ENCODE measurements at regions not wholly inside any gene's neighbourhood (a gene's known extent, or its start where the extent isn't known, plus 50 kb on each side); places are given as distances from the start of the nearest gene placed in this dataset.

DNA sequence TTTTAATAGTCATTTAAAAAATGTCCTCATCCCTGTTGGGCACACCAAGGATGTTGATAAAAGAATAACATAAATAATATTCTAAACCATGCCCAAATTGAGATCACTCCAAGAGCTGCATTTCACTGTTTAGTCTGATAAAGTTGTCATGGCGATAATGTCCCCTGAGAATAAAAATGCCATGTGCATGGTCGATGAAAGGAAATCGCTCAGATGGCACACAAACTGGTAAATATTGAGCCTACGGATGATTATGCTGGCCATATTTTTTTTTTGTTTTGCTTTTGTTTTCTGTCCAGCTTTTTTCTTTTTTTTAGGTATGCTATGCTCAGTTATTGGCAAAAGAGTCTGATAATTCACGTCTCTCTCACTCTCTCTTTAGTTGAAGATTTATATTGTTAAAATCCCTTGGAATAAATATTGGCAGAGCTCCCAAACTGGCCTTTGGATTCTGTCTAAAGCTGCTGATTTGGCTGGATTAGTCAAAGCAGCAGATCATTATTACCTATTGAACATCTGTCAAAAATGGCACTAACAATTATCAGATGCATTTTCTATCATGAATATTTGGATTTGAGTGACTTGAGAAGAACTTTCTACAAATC is 643.8 kb downstream of the SQOR start:
- TF ChIP-seq, protein P1, sequence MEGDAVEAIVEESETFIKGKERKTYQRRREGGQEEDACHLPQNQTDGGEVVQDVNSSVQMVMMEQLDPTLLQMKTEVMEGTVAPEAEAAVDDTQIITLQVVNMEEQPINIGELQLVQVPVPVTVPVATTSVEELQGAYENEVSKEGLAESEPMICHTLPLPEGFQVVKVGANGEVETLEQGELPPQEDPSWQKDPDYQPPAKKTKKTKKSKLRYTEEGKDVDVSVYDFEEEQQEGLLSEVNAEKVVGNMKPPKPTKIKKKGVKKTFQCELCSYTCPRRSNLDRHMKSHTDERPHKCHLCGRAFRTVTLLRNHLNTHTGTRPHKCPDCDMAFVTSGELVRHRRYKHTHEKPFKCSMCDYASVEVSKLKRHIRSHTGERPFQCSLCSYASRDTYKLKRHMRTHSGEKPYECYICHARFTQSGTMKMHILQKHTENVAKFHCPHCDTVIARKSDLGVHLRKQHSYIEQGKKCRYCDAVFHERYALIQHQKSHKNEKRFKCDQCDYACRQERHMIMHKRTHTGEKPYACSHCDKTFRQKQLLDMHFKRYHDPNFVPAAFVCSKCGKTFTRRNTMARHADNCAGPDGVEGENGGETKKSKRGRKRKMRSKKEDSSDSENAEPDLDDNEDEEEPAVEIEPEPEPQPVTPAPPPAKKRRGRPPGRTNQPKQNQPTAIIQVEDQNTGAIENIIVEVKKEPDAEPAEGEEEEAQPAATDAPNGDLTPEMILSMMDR (IDR thresholded peaks at IDR 0.05; ENCODE audit: low read length), result no peak
- TF ChIP-seq EZH2 (optimal IDR thresholded peaks at IDR 0.05; ENCODE audit: low read depth, low read length) (no peak), EZH2phosphoT487 (IDR thresholded peaks at IDR 0.05; ENCODE audit: low read length) (no peak)

Measured in MM.1S (cell line).